Caco-2 (cell line): ENCODE measurements at regions not wholly inside any gene's neighbourhood (a gene's known extent, or its start where the extent isn't known, plus 50 kb on each side); places are given as distances from the start of the nearest gene placed in this dataset.

Experiments
- BruUV-seq: library from RNA; stranded (reverse); fragments of 400-500 nt; replicated peaks from 2 replicates; lab custom pipeline; 2021; lab: Mats Ljungman, UMichigan
- CTCF ChIA-PET: fragments of 300-600 bp; sonication (Branson Sonifier 250); formaldehyde crosslinking; loops from one replicate; lab custom pipeline; 2022; ENCODE audit warnings: antibody characterized with exemption; lab: Charles Lee
- POLR2A ChIA-PET: fragments of 300-600 bp; sonication (Branson Sonifier 250); formaldehyde crosslinking; loops from one replicate; lab custom pipeline; 2022; ENCODE audit warnings: antibody characterized with exemption; lab: Charles Lee
- DNase-seq, 2 experiments: peaks; one replicate each; pipeline versions ENCODE4 v3.0.0 to v3.0.0-alpha.2; 2020 to 2022
- H3K27me3 ChIP-seq: replicated peaks from 2 replicates; pipeline ENCODE4 v1.6.0; 2011; ENCODE audit warnings: low read length; ENCODE audit not compliant: control insufficient read depth, insufficient read depth
- H3K36me3 ChIP-seq: 2 replicates; pipeline ENCODE4 v1.5.1; 2011; ENCODE audit warnings: low read length; ENCODE audit not compliant: control insufficient read depth, insufficient read depth
- H3K4me1 ChIP-seq: fragments of 250-450 bp; sonication (Bioruptor Pico); 2 replicates; pipeline ENCODE4 v1.5.1; 2020; ENCODE audit warnings: mild to moderate bottlenecking
- H3K4me3 ChIP-seq: 2 replicates; pipeline ENCODE4 v1.5.1; 2011; ENCODE audit warnings: low read depth, mild to moderate bottlenecking, control low read depth, low read length
- H3K9me3 ChIP-seq: fragments of 250-450 bp; sonication (Bioruptor Pico); 2 replicates; pipeline ENCODE4 v1.5.1; 2020; ENCODE audit warnings: mild to moderate bottlenecking, moderate library complexity
- H3K27ac Mint-ChIP-seq: one replicate; pipeline ENCODE4 v1.8.0; 2022; ENCODE audit warnings: mixed read lengths; ENCODE audit not compliant: unreplicated experiment
- H3K27me3 Mint-ChIP-seq: one replicate; pipeline ENCODE4 v1.8.0; 2022; ENCODE audit warnings: mixed read lengths; ENCODE audit not compliant: insufficient read depth, unreplicated experiment
- H3K36me3 Mint-ChIP-seq: one replicate; pipeline ENCODE4 v1.8.0; 2022; ENCODE audit warnings: mild to moderate bottlenecking, mixed read lengths; ENCODE audit not compliant: insufficient read depth, unreplicated experiment
- H3K4me1 Mint-ChIP-seq: one replicate; pipeline ENCODE4 v1.8.0; 2022; ENCODE audit warnings: low read depth, mixed read lengths; ENCODE audit not compliant: unreplicated experiment
- H3K4me3 Mint-ChIP-seq: one replicate; pipeline ENCODE4 v1.8.0; 2022; ENCODE audit warnings: mild to moderate bottlenecking, moderate library complexity, mixed read lengths; ENCODE audit not compliant: unreplicated experiment
- H3K9me3 Mint-ChIP-seq: one replicate; pipeline ENCODE4 v1.8.0; 2022; ENCODE audit warnings: mixed read lengths; ENCODE audit not compliant: unreplicated experiment
- intact Hi-C: fragments of 100-400 bp; cut with micrococcal nuclease; formaldehyde crosslinking; loops from one replicate; pipeline ENCODE4 v1.10.0; 2022; ENCODE audit not compliant: unreplicated experiment
- TF ChIP-seq, protein P1 (sequence below), 2 experiments: fragments of 200-600 bp in 1 of 2; IDR thresholded peaks; 1 replicate in 1 of 2; 2 replicates in 1 of 2; pipeline versions ENCODE4 v1.5.1 to v1.8.0; 2011 to 2022; ENCODE audit warnings: antibody characterized with exemption in 1 of 2, control low read depth in 1 of 2, inconsistent platforms in 1 of 2, low read depth in 1 of 2, low read length in 1 of 2, mild to moderate bottlenecking in 1 of 2, moderate library complexity in 1 of 2; ENCODE audit not compliant: insufficient read depth in 1 of 2, severe bottlenecking in 1 of 2, unreplicated experiment in 1 of 2

DNA sequence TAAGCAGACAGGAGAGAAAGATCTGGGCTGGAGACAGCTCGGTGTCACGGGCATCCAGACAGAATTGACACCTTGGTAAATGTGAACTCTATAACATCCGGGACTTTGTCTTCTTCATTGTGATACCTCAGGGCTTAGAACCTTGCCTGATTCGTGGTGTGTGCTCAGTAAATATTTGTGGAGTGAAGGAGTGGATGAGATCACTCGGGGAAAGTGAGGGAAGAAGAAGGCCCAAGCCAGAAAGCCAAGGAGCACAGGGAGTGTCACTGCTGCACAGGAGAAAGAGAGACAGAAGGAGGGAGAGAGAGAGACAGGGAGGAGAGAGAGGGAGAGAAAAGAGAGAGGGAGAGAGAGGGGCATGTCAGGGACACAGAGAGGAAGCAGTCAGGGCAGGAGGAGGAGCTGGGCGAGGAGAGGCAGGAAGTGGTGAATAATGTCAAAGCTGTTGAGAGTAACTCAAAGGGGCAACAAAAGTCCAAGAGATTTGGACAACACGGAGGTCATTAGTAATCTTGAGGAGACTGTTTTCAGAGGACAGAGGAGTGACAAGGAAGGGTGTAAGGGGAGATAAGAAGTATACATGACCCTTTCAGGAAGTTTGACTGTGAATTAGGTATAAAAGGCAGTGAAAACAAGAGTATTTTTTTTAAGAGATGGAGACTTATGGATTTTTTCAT, 141.6 kb upstream of the MAX start:
- POLR2A ChIA-PET = interaction anchor here (1.1 kb wide), 1 partner anchor 12 kb away, joined by 9 read pairs; no protein-coding TSS in a partner anchor
- H3K4me3 Mint-ChIP-seq = no peak overlapping the region
- H3K27me3 ChIP-seq = no peaks in the 10 kb centered on the region
- peaks cover 56% of the 10 kb centered on the region for H3K4me1 ChIP-seq
- peaks cover 11% of the 10 kb centered on the region for H3K4me1 Mint-ChIP-seq
- peaks cover 9% of the 10 kb centered on the region for H3K9me3 Mint-ChIP-seq
- no peaks in the 10 kb centered on the region for H3K36me3 ChIP-seq
- no peak overlapping the region for H3K4me3 ChIP-seq
- intact Hi-C loops = loop anchor here (1.0 kb wide), 2 partner anchors 11 to 17 kb away; no protein-coding TSS in a partner anchor
- CTCF ChIA-PET = interaction anchor here (0.6 kb wide), 1 partner anchor 28 kb away, joined by 3 read pairs; no protein-coding TSS in a partner anchor
- no peaks in the 10 kb centered on the region for H3K9me3 ChIP-seq
- BruUV-seq = no TSS peak
- no peak overlapping the region for H3K27ac Mint-ChIP-seq
- DNase-seq = peak; percentile 63 to 80
- no peaks in the 10 kb centered on the region for H3K27me3 Mint-ChIP-seq
- TF ChIP-seq, protein P1, sequence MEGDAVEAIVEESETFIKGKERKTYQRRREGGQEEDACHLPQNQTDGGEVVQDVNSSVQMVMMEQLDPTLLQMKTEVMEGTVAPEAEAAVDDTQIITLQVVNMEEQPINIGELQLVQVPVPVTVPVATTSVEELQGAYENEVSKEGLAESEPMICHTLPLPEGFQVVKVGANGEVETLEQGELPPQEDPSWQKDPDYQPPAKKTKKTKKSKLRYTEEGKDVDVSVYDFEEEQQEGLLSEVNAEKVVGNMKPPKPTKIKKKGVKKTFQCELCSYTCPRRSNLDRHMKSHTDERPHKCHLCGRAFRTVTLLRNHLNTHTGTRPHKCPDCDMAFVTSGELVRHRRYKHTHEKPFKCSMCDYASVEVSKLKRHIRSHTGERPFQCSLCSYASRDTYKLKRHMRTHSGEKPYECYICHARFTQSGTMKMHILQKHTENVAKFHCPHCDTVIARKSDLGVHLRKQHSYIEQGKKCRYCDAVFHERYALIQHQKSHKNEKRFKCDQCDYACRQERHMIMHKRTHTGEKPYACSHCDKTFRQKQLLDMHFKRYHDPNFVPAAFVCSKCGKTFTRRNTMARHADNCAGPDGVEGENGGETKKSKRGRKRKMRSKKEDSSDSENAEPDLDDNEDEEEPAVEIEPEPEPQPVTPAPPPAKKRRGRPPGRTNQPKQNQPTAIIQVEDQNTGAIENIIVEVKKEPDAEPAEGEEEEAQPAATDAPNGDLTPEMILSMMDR (IDR thresholded peaks at IDR 0.05; ENCODE audit: insufficient read depth in 1 of 2, low read depth in 1 of 2, low read length in 1 of 2, severe bottlenecking in 1 of 2, unreplicated experiment in 1 of 2) = no peak
- H3K36me3 Mint-ChIP-seq = no peaks in the 10 kb centered on the region

DNA sequence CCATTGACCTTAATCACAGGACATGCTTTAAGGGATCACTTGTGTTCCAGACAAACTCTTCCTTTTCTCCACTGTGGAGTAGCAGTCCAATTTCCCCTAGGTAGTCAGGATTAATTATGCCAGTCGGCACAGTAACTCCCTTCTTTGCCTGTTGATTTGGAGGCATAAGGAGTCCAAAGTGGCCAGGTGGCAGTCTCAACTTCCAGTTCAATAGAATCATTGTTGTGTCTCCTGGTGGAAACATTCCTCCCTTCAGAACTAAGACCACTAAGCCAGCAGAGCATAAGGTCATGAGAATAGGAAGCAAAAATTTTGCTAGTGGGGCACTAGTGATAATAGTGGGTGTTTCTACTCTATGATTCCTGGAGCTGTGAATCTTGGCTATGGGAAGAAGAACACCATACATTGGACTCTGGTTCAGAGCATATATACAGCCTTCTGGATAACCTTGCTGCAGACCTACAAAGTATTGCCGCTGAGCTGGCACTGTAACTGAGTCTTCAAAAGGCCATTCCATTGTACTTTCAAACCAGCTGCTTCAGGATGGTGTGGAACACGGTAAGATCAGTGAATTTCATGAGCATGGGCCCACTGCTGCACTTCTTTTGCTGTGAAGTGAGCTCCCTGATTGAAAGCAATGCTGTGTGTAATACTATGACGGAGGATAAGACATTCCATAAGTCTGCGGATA, 147.3 kb upstream of the MAX start:
- Histone ChIP-seq H3K4me3 (no peak overlapping the region), H3K9me3 (peaks cover 9% of the 10 kb centered on the region), H3K4me1 (peaks cover 27% of the 10 kb centered on the region), H3K27me3 (no peaks in the 10 kb centered on the region), H3K36me3 (no peaks in the 10 kb centered on the region)
- intact Hi-C loops = no loop called here
- DNase-seq = no peak
- no peak overlapping the region for H3K4me3 Mint-ChIP-seq
- BruUV-seq = no TSS peak
- TF ChIP-seq, protein P1 (IDR thresholded peaks at IDR 0.05; ENCODE audit: insufficient read depth in 1 of 2, low read depth in 1 of 2, low read length in 1 of 2, severe bottlenecking in 1 of 2, unreplicated experiment in 1 of 2) = no peak
- ChIA-PET CTCF (no interaction called here), POLR2A (no interaction called here)
- peaks cover 19% of the 10 kb centered on the region for H3K4me1 Mint-ChIP-seq
- no peaks in the 10 kb centered on the region for H3K27me3 Mint-ChIP-seq
- H3K27ac Mint-ChIP-seq = no peak overlapping the region
- peaks cover 15% of the 10 kb centered on the region for H3K9me3 Mint-ChIP-seq
- peaks cover 4% of the 10 kb centered on the region for H3K36me3 Mint-ChIP-seq

DNA sequence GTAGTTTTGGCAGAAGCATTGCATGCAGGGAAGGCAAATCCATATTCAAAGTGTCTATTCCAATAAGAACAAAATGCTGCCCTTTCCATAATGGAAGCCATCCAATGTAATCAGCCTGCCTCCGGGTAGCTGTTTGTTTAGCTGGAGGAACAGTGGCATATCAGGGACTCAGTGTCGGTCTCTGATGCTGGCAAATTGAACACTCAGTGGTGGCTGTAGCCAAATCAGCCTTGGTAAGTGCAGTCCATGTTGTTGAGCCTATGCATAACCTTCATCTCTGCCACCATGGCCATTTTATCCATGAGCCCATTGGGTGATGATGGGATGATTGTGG, 147.8 kb upstream of the MAX start:
- intact Hi-C loops = no loop called here
- Mint-ChIP-seq H3K27me3 (no peaks in the 10 kb centered on the region), H3K4me1 (peaks cover 24% of the 10 kb centered on the region), H3K27ac (no peak overlapping the region), H3K9me3 (peaks cover 15% of the 10 kb centered on the region), H3K4me3 (no peak overlapping the region), H3K36me3 (peaks cover 8% of the 10 kb centered on the region)
- BruUV-seq = no TSS peak
- CTCF ChIA-PET = no interaction called here
- Histone ChIP-seq H3K4me1 (peaks cover 27% of the 10 kb centered on the region), H3K4me3 (no peak overlapping the region), H3K36me3 (no peaks in the 10 kb centered on the region), H3K9me3 (peaks cover 9% of the 10 kb centered on the region), H3K27me3 (no peaks in the 10 kb centered on the region)
- POLR2A ChIA-PET = no interaction called here
- no peak for DNase-seq
- TF ChIP-seq, protein P1 (IDR thresholded peaks at IDR 0.05; ENCODE audit: insufficient read depth in 1 of 2, low read depth in 1 of 2, low read length in 1 of 2, severe bottlenecking in 1 of 2, unreplicated experiment in 1 of 2) = no peak
